GM12878 (cell line): ENCODE measurements at regions not wholly inside any gene's neighbourhood (a gene's known extent, or its start where the extent isn't known, plus 50 kb on each side); places are given as distances from the start of the nearest gene placed in this dataset.

ENCODE experiments used
- RCOR1 ChIP-seq: conservative IDR thresholded peaks from 2 replicates; pipeline ENCODE4 v1.6.1; 2012; ENCODE audit warnings: low read depth, low read length, improper control_type of control experiment
- SP1 ChIP-seq: IDR thresholded peaks from one replicate; pipeline ENCODE4 v1.6.1; 2011; ENCODE audit warnings: low read depth, low read length
- STAT3 ChIP-seq: IDR thresholded peaks from 2 replicates; pipeline ENCODE4 v1.6.1; 2011; ENCODE audit warnings: low read depth, low read length, improper control_type of control experiment
- TF ChIP-seq, protein P1 (sequence below): fragments of 450-650 bp; IDR thresholded peaks from 2 replicates; pipeline ENCODE4 v1.6.1; 2017; ENCODE audit warnings: mild to moderate bottlenecking, moderate library complexity
- TF ChIP-seq, protein P2 (sequence below): fragments of 450-650 bp; conservative IDR thresholded peaks from 2 replicates; pipeline ENCODE4 v1.6.1; 2017; ENCODE audit warnings: mild to moderate bottlenecking, moderate library complexity
- TF ChIP-seq, protein P3 (sequence below), 3 experiments: IDR thresholded peaks in 2 of 3; conservative IDR thresholded peaks in 1 of 3; 2 replicates each; pipeline ENCODE4 v1.5.1; 2011; ENCODE audit warnings: low read depth in 3 of 3, low read length in 3 of 3, mild to moderate bottlenecking in 3 of 3, control low read depth in 2 of 3, moderate library complexity in 2 of 3, inconsistent platforms in 1 of 3, mixed read lengths in 1 of 3; ENCODE audit not compliant: control insufficient read depth in 2 of 3, insufficient read depth in 1 of 3; ENCODE audit errors: extremely low read depth in 1 of 3

GRCh38 chr5:2288968-2289367 is 406.2 kb upstream of the IRX4 start (continued):
- TF ChIP-seq, protein P1, sequence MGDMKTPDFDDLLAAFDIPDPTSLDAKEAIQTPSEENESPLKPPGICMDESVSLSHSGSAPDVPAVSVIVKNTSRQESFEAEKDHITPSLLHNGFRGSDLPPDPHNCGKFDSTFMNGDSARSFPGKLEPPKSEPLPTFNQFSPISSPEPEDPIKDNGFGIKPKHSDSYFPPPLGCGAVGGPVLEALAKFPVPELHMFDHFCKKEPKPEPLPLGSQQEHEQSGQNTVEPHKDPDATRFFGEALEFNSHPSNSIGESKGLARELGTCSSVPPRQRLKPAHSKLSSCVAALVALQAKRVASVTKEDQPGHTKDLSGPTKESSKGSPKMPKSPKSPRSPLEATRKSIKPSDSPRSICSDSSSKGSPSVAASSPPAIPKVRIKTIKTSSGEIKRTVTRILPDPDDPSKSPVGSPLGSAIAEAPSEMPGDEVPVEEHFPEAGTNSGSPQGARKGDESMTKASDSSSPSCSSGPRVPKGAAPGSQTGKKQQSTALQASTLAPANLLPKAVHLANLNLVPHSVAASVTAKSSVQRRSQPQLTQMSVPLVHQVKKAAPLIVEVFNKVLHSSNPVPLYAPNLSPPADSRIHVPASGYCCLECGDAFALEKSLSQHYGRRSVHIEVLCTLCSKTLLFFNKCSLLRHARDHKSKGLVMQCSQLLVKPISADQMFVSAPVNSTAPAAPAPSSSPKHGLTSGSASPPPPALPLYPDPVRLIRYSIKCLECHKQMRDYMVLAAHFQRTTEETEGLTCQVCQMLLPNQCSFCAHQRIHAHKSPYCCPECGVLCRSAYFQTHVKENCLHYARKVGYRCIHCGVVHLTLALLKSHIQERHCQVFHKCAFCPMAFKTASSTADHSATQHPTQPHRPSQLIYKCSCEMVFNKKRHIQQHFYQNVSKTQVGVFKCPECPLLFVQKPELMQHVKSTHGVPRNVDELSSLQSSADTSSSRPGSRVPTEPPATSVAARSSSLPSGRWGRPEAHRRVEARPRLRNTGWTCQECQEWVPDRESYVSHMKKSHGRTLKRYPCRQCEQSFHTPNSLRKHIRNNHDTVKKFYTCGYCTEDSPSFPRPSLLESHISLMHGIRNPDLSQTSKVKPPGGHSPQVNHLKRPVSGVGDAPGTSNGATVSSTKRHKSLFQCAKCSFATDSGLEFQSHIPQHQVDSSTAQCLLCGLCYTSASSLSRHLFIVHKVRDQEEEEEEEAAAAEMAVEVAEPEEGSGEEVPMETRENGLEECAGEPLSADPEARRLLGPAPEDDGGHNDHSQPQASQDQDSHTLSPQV = no peak
- no peak for TF ChIP-seq SP1
- TF ChIP-seq, protein P2, sequence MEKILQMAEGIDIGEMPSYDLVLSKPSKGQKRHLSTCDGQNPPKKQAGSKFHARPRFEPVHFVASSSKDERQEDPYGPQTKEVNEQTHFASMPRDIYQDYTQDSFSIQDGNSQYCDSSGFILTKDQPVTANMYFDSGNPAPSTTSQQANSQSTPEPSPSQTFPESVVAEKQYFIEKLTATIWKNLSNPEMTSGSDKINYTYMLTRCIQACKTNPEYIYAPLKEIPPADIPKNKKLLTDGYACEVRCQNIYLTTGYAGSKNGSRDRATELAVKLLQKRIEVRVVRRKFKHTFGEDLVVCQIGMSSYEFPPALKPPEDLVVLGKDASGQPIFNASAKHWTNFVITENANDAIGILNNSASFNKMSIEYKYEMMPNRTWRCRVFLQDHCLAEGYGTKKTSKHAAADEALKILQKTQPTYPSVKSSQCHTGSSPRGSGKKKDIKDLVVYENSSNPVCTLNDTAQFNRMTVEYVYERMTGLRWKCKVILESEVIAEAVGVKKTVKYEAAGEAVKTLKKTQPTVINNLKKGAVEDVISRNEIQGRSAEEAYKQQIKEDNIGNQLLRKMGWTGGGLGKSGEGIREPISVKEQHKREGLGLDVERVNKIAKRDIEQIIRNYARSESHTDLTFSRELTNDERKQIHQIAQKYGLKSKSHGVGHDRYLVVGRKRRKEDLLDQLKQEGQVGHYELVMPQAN = no peak
- TF ChIP-seq RCOR1 = no peak
- no peak for TF ChIP-seq STAT3
- TF ChIP-seq, protein P3, sequence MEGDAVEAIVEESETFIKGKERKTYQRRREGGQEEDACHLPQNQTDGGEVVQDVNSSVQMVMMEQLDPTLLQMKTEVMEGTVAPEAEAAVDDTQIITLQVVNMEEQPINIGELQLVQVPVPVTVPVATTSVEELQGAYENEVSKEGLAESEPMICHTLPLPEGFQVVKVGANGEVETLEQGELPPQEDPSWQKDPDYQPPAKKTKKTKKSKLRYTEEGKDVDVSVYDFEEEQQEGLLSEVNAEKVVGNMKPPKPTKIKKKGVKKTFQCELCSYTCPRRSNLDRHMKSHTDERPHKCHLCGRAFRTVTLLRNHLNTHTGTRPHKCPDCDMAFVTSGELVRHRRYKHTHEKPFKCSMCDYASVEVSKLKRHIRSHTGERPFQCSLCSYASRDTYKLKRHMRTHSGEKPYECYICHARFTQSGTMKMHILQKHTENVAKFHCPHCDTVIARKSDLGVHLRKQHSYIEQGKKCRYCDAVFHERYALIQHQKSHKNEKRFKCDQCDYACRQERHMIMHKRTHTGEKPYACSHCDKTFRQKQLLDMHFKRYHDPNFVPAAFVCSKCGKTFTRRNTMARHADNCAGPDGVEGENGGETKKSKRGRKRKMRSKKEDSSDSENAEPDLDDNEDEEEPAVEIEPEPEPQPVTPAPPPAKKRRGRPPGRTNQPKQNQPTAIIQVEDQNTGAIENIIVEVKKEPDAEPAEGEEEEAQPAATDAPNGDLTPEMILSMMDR (IDR thresholded peaks at IDR 0.05 in 2 of 3, conservative IDR thresholded peaks at IDR 0.05 in 1 of 3; ENCODE audit: control insufficient read depth in 2 of 3, extremely low read depth in 1 of 3, insufficient read depth in 1 of 3, low read depth in 3 of 3, low read length in 3 of 3) = no peak
